ENCODE measurements at regions not wholly inside any gene's neighbourhood (a gene's known extent, or its start where the extent isn't known, plus 50 kb on each side); places are given as distances from the start of the nearest gene placed in this dataset.
"Not testable (repeated sequence)": the region's sequence is repeated elsewhere in the genome, so short reads cannot be mapped to it uniquely, and the experiment has no call there.

- DNase-seq (ENCODE audit: low spot score) = not testable (repeated sequence)
Observed at GRCh38 chr7:17440025-17440784, 141.8 kb downstream of the AHR start.

- DNase-seq (ENCODE audit: low spot score) = no peak
Observed at GRCh38 chr7:17440831-17441230, 142.4 kb downstream of the AHR start.

- DNase-seq (ENCODE audit: low spot score) = no peak
Observed at GRCh38 chr7:17441557-17441956, 143.1 kb downstream of the AHR start.

GRCh38 chr7:17444151-17444550 lies 145.7 kb downstream of the AHR start:
- DNase-seq (ENCODE audit: low spot score) = no peak

GRCh38 chr7:17444673-17445072 lies 146.2 kb downstream of the AHR start:
- DNase-seq (ENCODE audit: low spot score) = no peak

GRCh38 chr7:17446340-17446739 lies 147.9 kb downstream of the AHR start:
- no peak for DNase-seq (ENCODE audit: low spot score)

GRCh38 chr7:17447728-17448478 lies 149.5 kb downstream of the AHR start:
- no peak for DNase-seq (ENCODE audit: low spot score)

GRCh38 chr7:17448479-17449423 lies 150.3 kb downstream of the AHR start:
- DNase-seq (ENCODE audit: low spot score) = no peak

GRCh38 chr7:17456541-17456940 lies 158.1 kb downstream of the AHR start:
- DNase-seq (ENCODE audit: low spot score) = no peak

GRCh38 chr7:17460001-17460400 lies 161.5 kb downstream of the AHR start:
- DNase-seq (ENCODE audit: low spot score) = no peak

- DNase-seq (ENCODE audit: low spot score) = no peak
Observed at GRCh38 chr7:17460665-17461064, 162.2 kb downstream of the AHR start.

- no peak for DNase-seq (ENCODE audit: low spot score)
Observed at GRCh38 chr7:17462131-17462631, 163.7 kb downstream of the AHR start.

- DNase-seq (ENCODE audit: low spot score) = no peak
Observed at GRCh38 chr7:17463511-17464085, 165.1 kb downstream of the AHR start.

GRCh38 chr7:17466216-17466615 lies 167.8 kb downstream of the AHR start:
- DNase-seq (ENCODE audit: low spot score) = no peak

- no peak for DNase-seq (ENCODE audit: low spot score)
Observed at GRCh38 chr7:17467386-17467945, 169.0 kb downstream of the AHR start.

- DNase-seq (ENCODE audit: low spot score) = no peak
Observed at GRCh38 chr7:17471325-17471724, 172.9 kb downstream of the AHR start.

- DNase-seq (ENCODE audit: low spot score) = no peak
Observed at GRCh38 chr7:17472518-17472917, 174.1 kb downstream of the AHR start.

- no peak for DNase-seq (ENCODE audit: low spot score)
Observed at GRCh38 chr7:17472939-17473338, 174.5 kb downstream of the AHR start.

GRCh38 chr7:17474724-17475344 lies 176.4 kb downstream of the AHR start:
- no peak for DNase-seq (ENCODE audit: low spot score)

GRCh38 chr7:17477182-17477581 lies 178.7 kb downstream of the AHR start:
- DNase-seq (ENCODE audit: low spot score) = no peak

GRCh38 chr7:17481118-17481517 lies 182.7 kb downstream of the AHR start:
- no peak for DNase-seq (ENCODE audit: low spot score)

All from putamen (tissue), 1 donor.